LoVo (cell line): ENCODE measurements at regions not wholly inside any gene's neighbourhood (a gene's known extent, or its start where the extent isn't known, plus 50 kb on each side); places are given as distances from the start of the nearest gene placed in this dataset.

Source experiments
- DNase-seq: peaks from one replicate; pipeline ENCODE4 v3.0.0-alpha.2; 2016; ENCODE audit warnings: low spot score

DNA sequence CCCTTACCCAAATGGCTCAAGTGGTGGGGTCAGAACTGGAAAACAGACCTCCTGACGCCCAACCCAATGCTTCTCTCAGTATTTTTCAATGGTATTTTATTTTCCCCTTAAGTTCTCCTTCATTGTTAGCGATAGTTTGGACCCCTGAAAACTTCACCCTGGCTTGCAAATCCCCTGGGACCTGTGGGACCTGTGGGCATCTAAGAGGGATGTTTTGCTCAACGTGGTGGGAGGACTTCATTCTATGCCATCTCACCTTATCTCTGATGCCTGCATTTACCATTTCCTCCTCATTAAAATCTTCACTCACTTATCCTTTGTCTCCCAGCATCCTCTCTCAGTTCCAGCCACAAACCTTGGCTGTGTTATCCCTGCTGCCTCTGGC is 59.4 kb upstream of the GZMB start:
- no peak for DNase-seq

DNA sequence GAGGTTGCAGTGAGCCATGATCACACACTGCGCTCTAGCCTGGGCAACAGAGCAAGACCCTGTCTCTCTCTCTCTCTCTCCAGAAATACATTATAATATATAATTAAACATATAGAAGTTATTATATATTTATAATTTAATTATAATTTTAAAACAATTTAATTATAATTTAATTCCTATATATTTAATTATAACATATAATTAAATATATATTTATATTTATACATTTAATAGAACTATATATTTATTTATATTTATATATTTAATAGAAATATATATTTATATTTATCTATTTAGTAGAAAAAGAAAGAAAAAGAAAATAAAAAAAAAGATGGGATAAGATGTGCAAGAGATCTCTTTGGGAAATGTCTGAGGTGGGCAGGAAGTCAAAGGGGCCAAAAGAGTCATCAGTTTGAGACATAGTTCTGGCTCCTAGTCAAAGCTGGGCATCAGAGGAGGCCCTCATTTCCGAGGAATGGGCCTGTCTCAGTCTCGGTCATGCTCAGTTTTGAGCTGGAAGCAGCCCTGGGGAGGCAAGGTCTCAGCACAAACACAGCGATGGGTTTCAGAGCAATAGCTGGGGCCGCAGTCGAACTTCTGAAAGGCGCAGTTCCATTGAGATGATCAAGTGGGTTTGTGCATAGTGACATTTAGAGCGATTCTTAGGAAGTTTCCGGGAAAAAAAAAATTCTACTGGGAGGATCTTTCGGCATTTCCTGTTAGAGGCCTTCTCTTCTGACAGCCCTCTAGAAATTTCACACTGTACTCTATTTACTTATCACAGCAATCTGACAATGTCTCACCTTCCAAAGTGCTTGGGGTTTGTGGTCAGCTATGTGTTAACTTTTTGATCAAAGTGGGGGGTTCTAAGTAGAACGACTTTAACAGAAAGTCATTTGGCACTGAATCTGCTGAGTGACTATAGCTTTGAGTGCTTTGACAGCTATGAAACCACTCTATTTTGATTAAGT is 58.7 kb upstream of the GZMB start:
- no peak for DNase-seq

DNA sequence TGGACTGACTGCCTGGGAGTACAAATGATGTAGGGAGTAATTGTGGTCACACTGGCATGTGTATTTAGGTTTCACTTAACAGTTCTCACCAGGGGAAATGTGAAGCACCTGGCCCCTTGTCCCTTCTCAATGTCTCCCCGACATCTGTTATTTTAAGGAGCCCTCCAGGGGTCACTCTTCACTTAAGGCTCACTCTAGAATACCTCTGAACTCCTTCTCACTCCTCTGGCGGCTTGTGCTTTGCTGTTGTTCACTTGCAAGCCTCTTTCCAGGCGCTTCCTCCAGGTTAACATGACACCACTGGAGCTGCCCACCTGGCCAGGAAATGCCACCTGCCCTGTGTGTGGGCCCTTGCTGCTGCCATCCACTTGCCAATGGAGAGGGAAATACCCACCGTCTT is 56.5 kb upstream of the GZMB start:
- DNase-seq: no peak

DNA sequence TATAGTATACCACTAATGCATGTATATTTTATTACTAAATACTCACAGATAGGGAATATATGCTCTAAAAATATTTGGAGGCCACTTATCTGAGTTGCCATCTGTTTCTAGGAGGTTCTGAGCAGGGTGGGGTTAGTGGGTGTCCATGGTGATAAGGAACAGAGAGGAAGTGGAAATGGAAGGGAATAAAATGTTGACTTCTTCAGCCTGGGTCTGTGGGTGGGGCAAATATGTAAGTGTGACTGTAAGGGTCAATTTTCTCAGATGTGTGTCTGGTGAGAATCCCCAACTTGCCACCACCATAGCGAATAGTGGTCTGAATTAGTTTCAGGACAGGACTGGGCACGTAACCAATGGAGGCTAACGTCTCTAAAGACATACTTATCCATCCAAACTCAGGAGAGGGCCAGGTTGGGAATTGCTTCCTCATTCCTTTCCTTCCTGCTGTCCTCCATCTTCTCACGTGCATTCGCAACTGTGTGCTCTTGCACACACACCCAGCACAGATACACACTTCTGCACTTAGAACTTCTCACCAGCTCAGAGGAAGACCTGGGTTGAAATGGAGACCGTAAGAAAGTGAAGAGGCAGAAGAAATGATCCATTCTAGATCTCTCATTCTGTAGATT is 54.2 kb upstream of the GZMB start:
- DNase-seq: no peak
